H1 (cell line): ENCODE measurements at regions not wholly inside any gene's neighbourhood (a gene's known extent, or its start where the extent isn't known, plus 50 kb on each side); places are given as distances from the start of the nearest gene placed in this dataset.

ENCODE experiments used
- TBP ChIP-seq: IDR thresholded peaks from 2 replicates; pipeline ENCODE4 v1.6.1; 2011; ENCODE audit warnings: low read depth, low read length, improper control_type of control experiment
- TF ChIP-seq, protein P1 (sequence below), 3 experiments: IDR thresholded peaks; 1 replicate in 2 of 3; 2 replicates in 1 of 3; pipeline versions ENCODE4 v1.5.1 to v1.6.1; 2011; ENCODE audit warnings: low read length in 3 of 3, mild to moderate bottlenecking in 3 of 3, inconsistent platforms in 2 of 3, low read depth in 1 of 3, moderate library complexity in 1 of 3; ENCODE audit not compliant: insufficient read depth in 1 of 3; ENCODE audit errors: control extremely low read depth in 1 of 3

DNA sequence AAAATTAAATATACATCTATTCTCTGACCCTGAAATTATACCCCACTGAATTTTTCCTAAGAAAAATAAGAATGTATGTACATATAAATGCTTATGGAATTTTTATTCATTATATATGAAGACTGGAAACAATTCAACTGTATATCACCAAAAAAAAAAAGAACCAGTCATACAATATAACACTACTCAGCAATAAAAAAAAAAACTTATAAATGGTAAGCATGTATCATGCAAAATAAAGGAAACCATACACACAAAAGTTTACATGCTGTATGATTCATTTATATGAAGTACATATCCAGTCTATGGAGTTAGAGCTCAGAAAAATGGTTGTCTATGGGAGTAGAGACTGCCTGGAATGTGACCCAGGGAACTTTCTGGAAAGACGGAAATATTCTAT, 199.4 kb upstream of the MIR17HG start:
- TF ChIP-seq, protein P1, sequence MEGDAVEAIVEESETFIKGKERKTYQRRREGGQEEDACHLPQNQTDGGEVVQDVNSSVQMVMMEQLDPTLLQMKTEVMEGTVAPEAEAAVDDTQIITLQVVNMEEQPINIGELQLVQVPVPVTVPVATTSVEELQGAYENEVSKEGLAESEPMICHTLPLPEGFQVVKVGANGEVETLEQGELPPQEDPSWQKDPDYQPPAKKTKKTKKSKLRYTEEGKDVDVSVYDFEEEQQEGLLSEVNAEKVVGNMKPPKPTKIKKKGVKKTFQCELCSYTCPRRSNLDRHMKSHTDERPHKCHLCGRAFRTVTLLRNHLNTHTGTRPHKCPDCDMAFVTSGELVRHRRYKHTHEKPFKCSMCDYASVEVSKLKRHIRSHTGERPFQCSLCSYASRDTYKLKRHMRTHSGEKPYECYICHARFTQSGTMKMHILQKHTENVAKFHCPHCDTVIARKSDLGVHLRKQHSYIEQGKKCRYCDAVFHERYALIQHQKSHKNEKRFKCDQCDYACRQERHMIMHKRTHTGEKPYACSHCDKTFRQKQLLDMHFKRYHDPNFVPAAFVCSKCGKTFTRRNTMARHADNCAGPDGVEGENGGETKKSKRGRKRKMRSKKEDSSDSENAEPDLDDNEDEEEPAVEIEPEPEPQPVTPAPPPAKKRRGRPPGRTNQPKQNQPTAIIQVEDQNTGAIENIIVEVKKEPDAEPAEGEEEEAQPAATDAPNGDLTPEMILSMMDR (IDR thresholded peaks at IDR 0.05; ENCODE audit: control extremely low read depth in 1 of 3, insufficient read depth in 1 of 3, low read depth in 1 of 3, low read length in 3 of 3), result no peak
- no peak for TF ChIP-seq TBP
